A549 (cell line): ENCODE measurements at regions not wholly inside any gene's neighbourhood (a gene's known extent, or its start where the extent isn't known, plus 50 kb on each side); places are given as distances from the start of the nearest gene placed in this dataset.

ENCODE experiments used
- CTCF ChIP-seq: fragments of >200 bp; sonication (Bioruptor Twin); formaldehyde crosslinking; IDR thresholded peaks from 3 replicates; pipeline ENCODE4 v1.5.1; 2016
- POLR2A ChIP-seq: IDR thresholded peaks from 2 replicates; pipeline ENCODE4 v1.6.1; 2012; ENCODE audit warnings: mild to moderate bottlenecking, low read length
- SMC3 ChIP-seq: fragments of >200 bp; sonication (Bioruptor Twin); formaldehyde crosslinking; IDR thresholded peaks from 3 replicates; pipeline ENCODE4 v1.6.1; 2018; ENCODE audit warnings: inconsistent platforms

DNA sequence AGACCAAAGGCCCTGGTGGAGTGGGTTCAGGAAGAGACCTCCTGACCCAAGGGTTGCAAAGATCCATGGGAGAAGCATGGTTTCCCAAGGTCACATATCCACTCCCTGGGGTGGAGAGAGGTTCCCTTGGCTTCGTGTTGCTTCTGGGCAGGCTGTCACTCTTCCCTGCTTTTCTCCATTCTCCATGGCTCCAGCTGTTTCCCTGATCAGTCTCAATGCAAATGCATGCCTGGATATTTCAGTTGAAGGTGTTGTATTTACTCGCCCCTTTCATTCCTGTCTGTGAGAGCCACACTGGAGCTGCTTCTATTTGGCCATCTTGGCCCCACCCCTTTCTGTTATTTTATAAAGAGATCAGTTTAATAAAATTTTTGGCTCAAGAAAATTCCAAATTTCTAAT is 95.0 kb upstream of the PLSCR4 start:
- TF ChIP-seq CTCF = no peak
- no peak for TF ChIP-seq SMC3
- no peak for TF ChIP-seq POLR2A
